GM21390 (cell line): ENCODE measurements at regions not wholly inside any gene's neighbourhood (a gene's known extent, or its start where the extent isn't known, plus 50 kb on each side); places are given as distances from the start of the nearest gene placed in this dataset.

ENCODE experiments used
- ATAC-seq: cut with Tn5 transposase; IDR thresholded peaks from one replicate; pipeline ENCODE4 v1.9.1; 2021; ENCODE audit not compliant: unreplicated experiment

DNA sequence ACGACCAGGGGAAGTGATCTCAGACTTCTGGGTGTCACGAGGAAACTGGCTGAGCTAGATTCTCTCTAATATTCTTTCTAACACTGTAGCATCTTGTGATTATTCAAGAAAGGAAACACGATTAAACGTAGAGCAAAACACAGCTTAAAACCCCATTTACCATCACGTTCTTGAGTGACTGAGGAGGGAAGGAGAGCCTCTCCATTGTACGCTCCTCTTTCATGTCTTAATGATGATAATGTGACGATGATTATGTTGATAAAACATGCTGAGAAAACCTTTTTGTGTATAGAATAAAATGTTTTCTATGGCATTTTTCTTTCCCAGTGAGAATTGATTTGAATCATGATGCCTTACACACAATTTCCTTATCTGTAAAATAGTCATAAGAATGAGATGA is 705.6 kb upstream of the ID2 start:
- no peak for ATAC-seq

DNA sequence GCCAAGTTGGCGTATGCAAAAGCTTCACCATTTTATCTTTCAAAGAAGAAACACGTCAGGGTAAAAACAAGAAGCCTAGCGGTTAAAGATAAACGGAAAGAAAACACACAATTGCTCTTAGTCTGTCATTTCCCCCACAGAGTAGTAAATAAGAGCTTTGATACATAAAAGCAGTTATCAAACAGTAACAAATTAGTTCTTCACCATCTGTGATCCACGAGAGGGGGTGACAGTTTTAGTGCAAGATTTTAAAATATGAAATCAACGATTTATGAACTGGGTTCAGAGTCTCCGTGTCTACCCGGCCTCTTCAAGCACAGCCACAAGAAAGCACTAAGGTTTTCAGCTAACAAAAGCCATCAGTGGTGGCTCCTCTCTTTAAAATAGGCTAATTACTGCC is 703.9 kb upstream of the ID2 start:
- ATAC-seq, result no peak

DNA sequence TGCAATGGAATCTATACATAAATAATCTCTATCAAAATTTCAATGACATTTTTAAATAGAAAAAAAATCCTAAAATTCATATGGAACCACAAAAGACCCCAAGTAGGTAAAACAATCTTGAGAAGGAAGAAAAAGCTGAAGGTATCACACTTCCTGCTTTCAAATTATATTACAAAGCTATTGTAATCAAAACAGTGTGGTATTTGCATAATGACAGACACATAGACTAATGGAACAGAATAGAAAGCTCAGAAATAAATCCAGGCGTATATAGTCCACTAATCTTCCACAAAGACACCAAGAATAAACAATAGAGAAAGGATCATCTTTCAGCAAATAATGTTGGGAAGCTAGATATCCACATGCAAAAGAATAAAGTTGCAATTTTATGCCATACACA is 699.8 kb upstream of the ID2 start:
- no peak for ATAC-seq

DNA sequence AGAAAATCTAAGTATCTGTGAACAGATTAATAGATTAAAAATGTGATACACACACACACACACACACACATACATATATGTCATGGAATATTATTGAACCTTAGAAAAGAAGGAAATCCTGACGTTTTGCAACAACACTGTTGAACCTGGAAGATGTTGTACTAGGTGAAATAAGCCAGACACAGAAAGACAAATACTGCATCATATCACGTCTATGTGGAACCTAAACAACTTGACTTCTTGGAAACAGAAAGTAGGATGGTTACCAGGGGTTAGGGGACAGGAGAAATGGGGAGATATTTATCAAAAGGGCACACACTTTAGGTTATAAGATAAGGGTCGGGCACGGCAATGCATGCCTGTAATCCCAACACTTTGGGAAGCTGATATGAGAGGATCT is 698.4 kb upstream of the ID2 start:
- ATAC-seq, result no peak

DNA sequence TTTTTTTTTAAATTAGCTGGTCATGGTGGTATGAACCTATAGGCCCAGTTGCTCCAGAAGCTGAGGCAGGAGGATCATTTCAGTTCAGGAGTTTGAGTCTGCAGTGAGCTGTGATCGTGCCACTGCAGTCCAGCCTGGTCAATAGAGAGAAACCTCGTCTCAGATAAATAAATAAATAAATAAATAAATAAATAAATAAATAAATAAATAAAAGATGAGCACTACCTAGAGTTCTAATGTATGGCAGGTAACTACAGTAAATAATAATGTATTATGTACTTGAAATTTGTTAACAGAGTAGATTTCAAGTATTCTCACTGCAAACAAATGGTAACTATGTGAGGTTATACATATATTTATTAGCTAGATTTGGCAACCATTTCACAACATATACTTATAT is 697.9 kb upstream of the ID2 start:
- no peak for ATAC-seq

DNA sequence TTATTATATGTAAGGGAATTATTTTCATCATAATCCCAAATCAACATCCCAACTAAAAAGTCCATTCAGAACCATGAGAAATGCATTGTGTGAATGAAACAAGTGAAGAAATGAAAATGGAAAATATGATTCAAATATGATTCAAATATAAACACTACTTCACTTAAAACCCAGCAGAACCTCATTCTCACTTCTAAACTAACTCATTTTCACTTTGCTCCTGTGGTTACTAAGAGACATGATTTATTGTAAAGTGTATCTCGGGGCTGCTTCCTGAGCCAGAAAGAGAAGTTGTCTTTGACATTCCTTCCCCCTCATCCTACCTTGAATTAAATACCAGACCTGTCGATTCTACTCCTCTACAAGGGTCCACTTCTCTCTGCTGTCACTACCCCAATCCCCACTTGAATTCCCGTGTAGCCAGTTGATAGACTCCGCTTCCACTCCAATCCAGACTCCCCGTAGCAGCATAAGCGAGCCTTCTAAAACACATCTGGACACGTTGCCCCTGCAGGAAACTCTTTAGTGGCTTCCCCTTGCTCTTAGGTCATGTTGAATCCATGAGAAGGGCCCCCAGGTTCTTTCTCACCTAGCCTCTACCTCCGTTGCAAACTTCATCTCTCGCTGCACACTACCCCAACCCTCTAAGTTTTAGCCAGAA is 697.0 kb upstream of the ID2 start:
- ATAC-seq, result peak; percentile 87

DNA sequence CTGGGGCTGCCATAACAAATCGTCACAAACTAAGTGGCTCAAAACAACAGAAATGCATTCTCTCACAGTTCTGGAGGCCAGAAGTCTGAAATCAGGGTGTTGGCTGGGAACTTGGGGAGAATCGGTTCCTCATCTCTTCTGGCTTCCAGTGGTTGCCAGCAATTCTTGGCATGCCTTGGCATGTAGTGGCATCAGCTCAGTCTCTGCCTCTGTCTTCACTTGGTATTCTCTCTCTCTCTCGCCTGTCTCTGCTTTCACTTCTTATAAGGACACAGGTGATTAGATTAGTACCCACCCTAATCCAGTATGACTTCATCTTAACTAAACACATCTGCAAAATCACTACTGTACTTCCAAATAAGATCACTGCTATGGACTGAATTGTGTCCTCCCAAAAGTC is 695.4 kb upstream of the ID2 start:
- no peak for ATAC-seq

DNA sequence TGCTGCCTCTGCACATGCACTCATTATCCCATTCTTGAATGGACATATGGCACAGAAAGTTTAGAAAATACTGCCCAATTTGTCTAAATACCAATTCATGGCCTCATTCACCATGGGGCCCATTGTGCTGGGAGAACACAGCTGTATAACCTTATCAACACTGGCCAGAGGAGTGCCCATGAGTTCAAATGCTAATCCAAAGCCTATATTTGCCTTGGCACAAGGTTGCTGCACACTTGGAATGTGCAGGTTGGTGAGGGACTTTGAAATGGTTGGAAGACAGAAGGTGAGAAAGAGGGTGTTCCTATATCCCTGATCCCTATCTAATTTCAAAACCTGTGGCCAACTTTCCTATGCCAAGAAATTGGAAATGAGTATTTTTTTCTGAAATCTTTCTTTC is 693.9 kb upstream of the ID2 start:
- no peak for ATAC-seq

DNA sequence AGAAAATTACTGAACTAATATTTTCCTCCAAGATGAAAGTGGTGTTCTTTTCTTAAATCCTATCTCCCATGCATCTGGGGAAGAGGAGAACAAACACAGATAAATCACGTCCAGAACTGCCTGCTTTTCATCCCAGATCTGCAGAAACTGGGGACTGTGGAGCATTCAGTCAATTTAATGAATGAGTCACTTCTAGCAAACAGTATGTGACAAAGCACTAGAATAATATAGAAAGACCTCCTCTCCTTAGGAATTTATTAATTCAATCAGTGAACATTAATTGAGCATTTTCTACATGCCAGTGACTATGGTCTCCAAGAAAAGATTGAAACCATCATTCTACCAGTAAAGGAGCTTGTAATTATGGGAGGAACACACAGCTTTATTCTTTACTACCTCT is 693.4 kb upstream of the ID2 start:
- no peak for ATAC-seq

DNA sequence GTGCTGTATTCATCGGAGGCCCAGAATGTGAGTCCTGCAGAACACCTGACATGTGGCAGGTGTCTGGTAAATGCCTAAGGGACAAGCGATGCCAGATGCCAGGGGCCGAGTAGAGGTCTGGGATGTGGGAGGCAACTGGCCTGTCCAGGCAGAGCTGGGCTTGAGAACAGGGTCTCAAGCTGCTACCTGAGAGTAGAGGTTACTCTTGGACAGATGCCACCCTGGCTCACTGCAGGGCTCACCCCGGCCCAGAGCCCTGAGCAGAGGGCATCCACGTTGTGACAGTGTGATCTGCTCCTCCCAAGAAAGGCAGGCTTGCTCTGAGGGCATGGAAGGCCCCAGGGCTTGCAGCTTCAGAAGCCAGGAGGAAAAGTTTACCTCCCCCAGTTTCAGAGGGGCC is 692.0 kb upstream of the ID2 start:
- no peak for ATAC-seq

DNA sequence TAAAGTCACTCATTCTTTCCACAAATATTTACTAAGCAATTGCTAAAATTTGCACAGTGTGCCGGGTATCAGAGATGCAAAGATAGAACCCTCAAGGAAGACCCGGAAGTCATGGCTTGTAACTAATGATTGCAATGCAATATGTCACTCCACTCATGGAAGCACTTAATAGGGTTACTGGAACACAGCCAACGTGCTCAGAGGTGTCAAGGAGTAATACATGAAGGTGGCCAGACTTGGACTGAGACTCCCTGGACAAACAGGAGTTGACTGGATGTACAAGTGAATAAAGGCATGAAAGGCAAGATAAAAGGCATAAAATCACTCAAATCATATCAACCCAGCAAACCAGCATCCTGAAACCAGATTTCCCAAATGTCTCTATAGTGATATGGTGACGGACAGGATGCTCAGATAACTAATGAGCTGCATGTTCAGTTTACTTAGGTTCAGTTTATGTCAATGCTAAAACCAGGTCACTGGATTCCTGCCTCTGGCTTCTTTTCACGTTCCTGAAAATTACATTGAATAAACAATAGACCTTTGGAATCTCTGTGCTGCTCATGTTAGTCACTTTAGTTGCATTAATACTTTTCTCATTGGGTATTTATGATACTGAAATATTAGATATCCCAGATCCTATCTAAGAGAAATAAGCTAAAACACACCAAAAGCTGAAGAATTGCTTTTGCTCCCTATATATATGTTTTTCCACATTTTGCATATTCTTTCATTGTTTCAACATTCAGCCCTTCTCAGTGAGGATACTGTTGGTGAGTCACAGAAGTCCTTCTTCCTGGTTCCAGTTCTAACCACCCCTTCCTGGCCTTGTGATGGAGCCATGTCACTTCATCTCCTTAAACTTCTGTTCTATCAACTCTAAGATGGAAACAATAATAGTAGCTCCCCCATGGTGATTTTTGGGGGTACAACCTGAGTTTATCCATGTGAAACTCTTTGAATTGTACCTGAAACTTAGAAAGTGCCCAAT is 688.9 kb upstream of the ID2 start:
- ATAC-seq, result no peak

DNA sequence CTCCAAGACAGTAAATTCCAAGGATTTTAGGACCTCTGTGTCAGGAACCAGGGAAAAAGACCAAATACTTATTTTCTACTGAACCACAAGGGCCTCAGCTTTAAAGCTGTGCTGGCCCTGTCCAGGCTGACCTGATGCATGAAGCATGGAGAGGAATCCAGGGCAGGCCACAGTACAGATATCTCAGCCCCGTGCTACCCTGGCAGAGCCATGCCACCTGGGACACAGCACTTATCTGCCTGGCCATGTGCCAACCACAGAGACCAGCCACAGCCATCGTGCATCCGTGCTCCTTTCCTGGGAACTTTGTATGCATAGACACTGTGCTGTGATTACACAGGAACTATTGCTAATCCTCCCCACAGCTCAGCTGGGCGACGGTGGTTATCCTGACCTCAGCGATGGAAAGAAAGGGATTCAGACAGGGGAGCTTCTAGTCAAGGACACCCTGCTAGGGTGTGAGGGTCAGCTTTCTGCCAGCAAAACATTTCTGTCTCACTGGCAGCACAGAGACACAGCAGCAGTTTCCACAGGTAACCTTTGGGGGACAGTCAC is 687.4 kb upstream of the ID2 start:
- ATAC-seq, result no peak

DNA sequence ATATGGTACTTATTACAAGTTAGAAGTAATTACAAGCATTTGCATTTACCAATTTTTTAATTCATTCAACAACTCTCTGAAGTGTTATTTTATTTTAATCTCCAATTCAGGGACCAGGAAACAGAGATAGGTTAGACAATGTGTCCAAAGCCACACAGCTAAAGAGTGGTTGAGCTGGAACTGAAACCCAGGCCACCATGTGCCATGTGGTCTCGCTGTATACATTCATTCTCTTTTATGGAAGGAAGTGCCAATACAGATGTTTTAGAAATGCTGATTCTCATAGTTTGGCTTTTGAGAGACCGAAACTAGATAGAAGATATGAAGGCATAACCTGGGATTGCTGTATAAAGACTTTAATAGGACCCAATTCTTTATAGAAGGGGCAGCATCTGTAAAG is 684.6 kb upstream of the ID2 start:
- no peak for ATAC-seq

DNA sequence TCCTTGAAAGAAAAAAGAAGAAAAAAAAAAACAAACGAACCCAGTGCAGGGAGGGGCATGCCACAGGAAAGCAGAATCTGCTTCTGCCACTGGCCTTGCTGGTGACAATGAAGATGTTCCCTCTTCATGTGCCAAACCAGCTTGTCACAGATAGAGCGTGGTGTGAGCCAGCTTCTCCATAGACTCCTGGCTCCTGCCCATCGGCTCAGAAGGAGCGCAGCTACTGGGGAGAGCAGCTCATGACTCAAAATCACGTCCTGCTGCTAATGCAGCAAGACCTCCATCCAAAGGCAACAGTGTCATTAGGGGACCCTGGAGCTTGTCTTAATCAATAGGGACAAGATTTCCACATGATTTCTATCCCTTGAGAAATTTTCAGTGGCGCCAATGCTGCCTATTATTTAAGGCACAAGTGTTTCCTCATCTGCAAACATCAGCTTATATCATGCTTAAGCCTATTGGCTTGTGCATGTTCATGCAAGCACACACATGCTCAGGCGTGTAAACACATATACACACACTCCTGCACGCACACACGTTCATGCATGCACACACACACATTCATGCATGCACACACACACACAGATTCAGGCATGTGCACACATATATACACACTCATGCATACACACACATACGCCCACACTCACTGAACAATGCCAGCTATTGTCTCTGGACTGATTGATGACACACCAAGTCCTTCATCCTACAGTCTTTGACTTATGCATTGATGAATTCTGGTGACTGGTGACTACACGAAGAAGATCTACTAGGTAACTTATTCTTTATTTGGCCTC is 682.0 kb upstream of the ID2 start:
- no peak for ATAC-seq

DNA sequence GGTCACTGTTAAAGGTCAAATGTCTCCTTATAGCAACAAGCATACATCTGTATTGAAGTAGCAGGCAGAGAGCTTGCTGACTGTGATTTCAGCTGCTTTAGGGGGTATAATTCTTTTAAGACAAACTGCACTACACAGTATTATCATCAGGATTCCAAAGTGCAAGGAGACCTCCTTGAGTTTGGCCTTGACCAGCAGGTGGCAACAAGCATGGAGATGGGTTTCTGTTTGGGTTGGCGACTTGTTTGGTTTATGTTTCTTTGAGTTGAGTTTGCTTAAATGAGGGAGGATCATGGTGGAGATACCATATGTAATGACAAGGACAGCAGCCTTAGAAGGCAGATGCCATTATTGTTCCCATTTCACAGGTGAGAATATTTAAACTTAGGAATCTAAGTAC is 681.0 kb upstream of the ID2 start:
- no peak for ATAC-seq

DNA sequence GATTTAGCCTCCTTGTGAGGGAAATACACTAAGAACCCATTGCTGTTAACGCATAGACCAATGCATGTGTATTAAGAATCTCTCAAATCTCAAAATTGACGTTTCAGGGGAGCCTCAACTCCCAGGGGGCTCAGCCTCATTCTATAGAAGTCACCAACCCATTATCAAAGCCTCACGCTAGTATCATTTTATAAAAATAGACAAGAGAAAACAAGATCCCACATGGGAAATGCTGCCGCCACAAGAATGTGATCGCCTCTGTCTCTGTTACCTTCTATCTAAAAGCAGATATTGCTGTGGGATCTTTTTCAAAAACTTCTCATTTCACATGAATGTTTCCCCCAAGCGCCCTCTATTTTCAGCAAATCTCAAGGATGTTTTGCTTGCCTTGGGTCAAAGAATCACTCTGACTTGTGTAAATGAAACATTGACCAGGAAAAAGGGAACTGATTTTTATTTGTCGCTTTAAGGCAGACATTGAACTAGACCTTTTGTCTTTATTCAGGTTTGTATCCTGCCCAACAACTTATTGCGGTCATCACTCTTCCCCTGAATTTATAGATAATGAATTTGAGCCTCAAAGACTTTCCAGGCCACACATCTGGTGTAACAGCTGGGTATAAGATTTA is 679.0 kb upstream of the ID2 start:
- ATAC-seq, result no peak

DNA sequence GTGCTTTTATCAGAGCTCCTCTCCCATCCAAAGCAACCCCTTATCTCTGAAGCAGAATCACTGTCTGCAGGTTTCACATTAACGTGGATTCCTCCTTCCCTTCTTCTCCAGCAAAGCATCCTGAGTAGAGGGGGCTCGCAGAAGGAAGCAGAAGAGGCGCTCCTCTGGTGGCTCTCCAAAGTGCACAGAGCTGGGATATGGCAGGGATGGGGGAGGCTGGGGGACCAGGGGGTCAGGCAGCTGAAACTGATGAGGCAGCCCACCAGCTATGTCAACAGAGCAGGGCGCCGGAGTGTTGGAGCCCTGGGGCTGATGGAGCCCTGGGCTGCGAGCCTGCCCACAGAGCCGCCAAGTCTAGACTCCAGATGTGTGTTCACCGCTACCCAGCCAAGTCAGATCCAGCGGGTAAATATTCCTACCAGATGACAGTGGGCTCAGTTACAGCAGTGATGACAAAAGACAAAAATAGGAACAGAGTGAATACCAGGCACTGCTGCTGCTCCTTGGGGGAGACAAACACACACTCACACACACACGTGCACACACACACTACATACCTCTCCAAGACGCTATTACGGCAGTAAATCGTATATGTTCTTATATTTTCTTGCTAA is 678.3 kb upstream of the ID2 start:
- ATAC-seq, result no peak

DNA sequence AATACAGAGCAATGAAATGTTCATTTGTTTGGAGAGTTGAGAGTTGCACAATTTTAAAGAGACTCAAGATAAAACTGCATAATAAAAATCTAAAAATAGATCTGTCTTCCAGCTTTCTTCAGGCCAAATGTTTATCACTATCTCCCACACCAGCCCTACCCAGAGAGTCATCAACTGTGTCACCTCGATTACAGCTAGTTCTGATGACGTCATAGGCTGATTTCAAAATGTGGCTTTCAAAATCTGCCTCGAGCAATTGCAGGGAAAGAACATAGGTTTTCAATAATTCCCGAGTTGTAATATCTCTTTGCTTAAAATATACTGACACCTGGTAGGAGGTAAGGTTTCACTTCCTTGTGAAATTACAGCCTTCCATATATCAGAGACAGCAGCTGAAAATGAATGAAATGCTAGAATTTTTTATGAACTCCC is 677.6 kb upstream of the ID2 start:
- ATAC-seq, result no peak

DNA sequence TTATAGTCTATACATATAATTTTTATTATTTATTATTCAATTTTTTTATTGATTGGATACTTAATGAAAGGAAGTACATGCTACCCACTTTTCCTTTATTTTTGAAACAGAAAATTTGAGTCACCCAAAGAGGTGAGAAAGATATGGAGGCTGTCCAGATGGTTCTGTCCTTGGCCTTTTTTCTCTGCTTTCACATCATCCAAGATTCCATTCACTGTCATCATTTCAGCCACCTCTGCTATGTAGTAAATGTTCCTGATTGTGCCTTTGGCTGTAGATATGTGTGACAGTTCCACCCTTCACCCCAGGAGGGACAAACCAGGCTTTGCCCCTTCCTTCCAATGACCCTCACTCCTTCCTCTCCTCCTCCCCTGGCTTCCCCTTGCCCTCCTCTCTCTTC is 675.7 kb upstream of the ID2 start:
- ATAC-seq, result no peak

DNA sequence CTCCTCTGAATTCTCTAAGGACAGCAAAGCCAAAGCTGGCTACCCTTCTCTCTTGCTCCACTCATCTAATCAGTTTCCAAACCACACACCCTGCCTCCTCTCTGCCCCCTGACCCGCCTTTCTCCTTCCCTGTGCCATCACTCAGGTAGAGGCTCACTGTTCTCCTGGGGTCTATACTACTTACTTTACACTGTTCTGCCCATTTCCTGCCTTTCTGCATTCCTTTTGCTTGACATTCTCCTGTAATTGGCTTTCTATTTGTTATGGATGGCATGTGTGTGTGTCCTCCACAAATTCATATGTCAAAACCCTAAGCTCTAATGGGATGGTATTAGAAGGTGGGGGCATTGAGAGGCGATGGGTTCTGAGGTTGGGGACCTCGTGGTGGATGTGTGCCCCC is 675.2 kb upstream of the ID2 start:
- ATAC-seq, result no peak
